NCI-H1436 (cell line): ENCODE measurements at regions not wholly inside any gene's neighbourhood (a gene's known extent, or its start where the extent isn't known, plus 50 kb on each side); places are given as distances from the start of the nearest gene placed in this dataset.
A peak's percentile ranks its signal among the peaks of the same experiment; 100 is the strongest.

ENCODE experiments used
- DNase-seq: peaks from one replicate; lab custom pipeline; 2025; lab: John Stamatoyannopoulos, UW

DNA sequence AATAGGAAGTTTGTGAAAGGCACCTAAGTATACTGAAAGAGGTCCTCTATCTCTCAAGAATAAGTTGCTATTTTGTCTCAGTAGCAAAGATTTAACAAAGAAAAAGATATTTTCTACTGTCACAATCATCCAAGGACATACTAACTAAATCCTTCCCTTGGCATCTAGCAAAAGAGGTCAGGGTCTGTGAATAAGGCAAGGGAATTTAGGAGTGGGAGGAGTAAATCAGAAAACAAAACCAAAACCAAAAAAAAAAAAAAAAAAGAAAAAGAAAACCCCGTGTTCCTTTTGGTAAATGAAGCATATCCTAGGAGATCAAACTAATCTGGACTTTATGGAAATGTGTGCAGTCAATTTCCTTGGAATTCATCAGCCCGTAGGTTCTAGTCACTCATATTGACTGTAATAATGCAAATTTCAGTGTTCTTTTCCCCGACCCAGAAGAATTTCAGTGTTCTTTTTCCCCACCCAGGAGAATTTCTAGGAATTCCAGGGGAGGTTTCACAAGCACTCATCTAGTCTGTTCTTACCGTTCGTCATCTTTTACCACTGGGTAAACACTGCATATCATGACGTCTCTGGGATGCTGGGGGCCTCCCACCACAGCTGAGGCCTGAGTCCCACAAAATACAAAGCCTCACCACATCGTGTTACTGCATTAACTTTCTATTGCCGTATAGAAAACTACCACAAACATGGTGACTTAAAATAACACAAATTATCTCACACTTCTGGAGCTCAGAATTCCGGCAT lies 113.8 kb upstream of the CCDC54 start:
- DNase-seq, result no peak

- DNase-seq, result no peak
Observed at GRCh38 chr3:107264888-107265287, 112.4 kb upstream of the CCDC54 start.

DNA sequence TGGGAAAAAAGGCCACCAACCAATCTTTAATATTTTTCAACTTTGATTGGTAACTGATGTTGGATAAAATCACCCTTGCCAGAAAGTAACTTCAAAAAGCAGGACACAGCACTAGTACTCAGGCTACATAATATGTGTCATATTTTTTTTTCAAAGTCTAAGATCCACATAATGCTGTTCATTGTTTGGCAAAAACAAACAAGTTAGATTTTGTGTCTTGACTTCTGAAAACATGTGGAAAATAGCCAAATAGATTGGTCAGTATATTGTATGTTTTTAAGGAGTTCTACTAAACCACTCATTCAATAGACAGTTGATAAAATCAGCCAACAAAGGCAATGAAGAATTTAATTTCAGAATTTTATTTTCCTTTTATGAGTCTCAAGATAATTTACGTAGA lies 111.7 kb upstream of the CCDC54 start:
- DNase-seq, result no peak

DNA sequence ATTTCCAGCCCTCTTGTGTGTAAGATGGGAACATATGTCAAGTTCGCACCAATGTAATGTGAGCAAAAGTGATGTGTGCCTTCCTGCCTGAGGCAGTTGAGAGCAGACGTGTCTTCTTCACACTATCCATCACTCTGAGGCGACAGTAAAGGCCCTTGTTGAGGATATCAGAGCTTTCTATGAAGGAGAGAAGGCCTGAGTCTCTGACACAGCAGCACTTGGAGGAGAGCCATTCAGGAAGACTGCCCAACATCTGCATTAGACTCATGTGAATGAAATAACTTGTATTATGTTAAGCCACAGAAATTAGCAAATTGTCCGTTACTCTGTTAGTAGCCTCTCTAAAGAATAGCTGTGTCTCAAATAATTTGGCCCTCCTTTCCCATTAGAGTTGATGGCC lies 108.8 kb upstream of the CCDC54 start:
- no peak for DNase-seq

- DNase-seq, result no peak
Observed at GRCh38 chr3:107269136-107269535, 108.1 kb upstream of the CCDC54 start.

- DNase-seq, result peak; percentile 56
Observed at GRCh38 chr3:107271787-107272387, 105.4 kb upstream of the CCDC54 start.

DNA sequence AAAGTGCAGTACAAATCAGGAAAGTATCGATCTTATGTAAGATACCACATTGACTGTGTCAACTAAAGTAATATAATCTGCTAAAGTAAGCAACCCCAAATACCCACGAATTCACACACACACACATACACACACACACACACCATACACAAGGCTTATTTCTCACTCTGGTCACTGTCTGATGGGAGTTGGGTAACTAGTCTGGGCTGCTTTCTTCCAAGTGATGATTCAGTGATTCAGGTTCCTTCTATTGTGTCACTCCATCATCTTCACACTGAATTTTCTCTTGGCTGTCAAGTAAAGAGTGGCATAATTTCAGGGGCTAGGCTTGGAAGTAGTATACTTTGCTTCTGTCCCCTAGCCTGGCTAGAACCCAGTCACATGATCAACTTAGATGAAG lies 104.8 kb upstream of the CCDC54 start:
- DNase-seq, result no peak

GRCh38 chr3:107272885-107273284 lies 104.4 kb upstream of the CCDC54 start:
- no peak for DNase-seq

DNA sequence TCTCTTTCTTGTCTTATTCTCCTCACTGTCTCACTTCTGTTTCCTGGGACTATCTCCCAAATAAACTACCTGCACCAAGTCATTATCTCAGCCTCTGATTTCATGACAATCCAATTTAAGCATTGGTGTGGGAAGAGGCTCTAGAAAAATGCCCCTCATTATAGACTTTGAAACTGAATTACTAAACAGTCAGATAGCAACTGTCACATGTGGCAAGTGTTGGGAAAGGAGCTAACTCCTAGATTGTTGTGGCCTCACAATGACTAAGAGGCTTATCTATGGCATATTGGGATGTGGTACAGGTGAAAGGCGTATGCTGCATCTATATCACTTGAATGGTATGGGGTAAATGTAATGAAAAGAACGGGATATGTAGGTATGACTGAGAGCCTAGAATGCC lies 103.5 kb upstream of the CCDC54 start:
- no peak for DNase-seq

- no peak for DNase-seq
Observed at GRCh38 chr3:107275511-107275910, 101.7 kb upstream of the CCDC54 start.

DNA sequence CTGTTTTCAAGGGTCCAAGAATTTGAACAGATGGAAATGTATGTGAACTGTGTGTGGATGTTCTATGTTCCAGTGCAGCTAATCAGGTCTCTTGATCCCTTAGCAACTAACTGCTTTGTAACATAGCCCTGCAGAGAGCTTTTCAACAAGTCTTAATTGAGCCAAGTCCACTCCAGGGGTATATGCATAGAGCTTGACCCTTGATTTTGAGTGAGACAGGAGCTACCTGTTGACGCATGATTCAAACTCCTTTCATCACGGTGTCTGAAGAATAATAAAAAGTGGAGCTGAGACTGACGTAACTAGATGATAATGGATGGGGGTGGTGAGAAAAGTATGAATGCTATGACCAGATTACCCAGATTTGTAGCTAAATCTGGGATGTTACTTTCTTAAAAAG lies 93.3 kb upstream of the CCDC54 start:
- DNase-seq, result no peak

GRCh38 chr3:107284612-107285011 lies 92.6 kb upstream of the CCDC54 start:
- no peak for DNase-seq

DNA sequence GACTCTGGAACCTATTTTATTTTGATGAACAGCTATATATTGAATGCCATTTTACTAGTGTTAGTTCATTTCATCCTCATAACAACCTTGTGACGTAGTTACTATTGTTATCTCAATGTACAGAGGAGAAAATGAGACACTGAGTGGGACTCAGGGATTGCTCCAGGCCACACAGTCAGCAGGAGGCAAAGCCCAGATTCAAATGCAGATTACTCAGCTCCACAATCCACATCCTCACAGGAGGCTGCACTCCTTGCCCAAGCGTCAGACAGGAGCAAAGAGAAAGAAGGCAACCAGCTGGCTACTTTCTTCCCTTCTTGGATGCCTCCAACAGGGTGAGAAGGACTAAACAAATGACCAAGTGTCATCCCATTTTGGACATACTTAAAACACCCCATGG lies 92.0 kb upstream of the CCDC54 start:
- DNase-seq, result no peak

- no peak for DNase-seq
Observed at GRCh38 chr3:107289354-107289753, 87.9 kb upstream of the CCDC54 start.

GRCh38 chr3:107294117-107294516 lies 83.1 kb upstream of the CCDC54 start:
- DNase-seq, result no peak

- DNase-seq, result no peak
Observed at GRCh38 chr3:107297597-107297996, 79.6 kb upstream of the CCDC54 start.

- DNase-seq, result no peak
Observed at GRCh38 chr3:107307205-107307604, 70.0 kb upstream of the CCDC54 start.

- DNase-seq, result no peak
Observed at GRCh38 chr3:107308716-107309115, 68.5 kb upstream of the CCDC54 start.

GRCh38 chr3:107309312-107309711 lies 67.9 kb upstream of the CCDC54 start:
- DNase-seq, result no peak

- DNase-seq, result no peak
Observed at GRCh38 chr3:107313711-107314110, 63.5 kb upstream of the CCDC54 start.

- no peak for DNase-seq
Observed at GRCh38 chr3:107315141-107315540, 62.1 kb upstream of the CCDC54 start.

- DNase-seq, result no peak
Observed at GRCh38 chr3:107323723-107324122, 53.5 kb upstream of the CCDC54 start.

- no peak for DNase-seq
Observed at GRCh38 chr3:107325446-107325845, 51.8 kb upstream of the CCDC54 start.
